ENCODE measurements at regions not wholly inside any gene's neighbourhood (a gene's known extent, or its start where the extent isn't known, plus 50 kb on each side); places are given as distances from the start of the nearest gene placed in this dataset.

- no peak overlapping the region for H3K27ac ChIP-seq (ENCODE audit: insufficient read depth, low read depth, low read length)
- H2AFZ ChIP-seq (ENCODE audit: low read depth, low read length), result no peak overlapping the region
- H3K9ac ChIP-seq (replicated peaks; ENCODE audit: extremely low read depth, insufficient read depth, low read length), result no peak overlapping the region
Measured at GRCh38 chr17:83199500-83200201, 120.2 kb downstream of the METRNL start.

GRCh38 chr17:83200231-83200699 is 120.9 kb downstream of the METRNL start:
- POLR2A ChIA-PET, result interaction anchor here (0.6 kb wide), 1 partner anchor 283 kb away, joined by 6 read pairs; no protein-coding TSS in a partner anchor
- Histone ChIP-seq H3K27ac (ENCODE audit: insufficient read depth, low read depth, low read length) (no peak overlapping the region), H3K4me2 (ENCODE audit: insufficient read depth, low read length) (no peak overlapping the region), H4K20me1 (replicated peaks; ENCODE audit: control insufficient read depth, extremely low read depth, insufficient read depth, low read length) (no peaks in the 10 kb centered on the region), H3K9me1 (replicated peaks; ENCODE audit: control insufficient read depth, extremely low read depth, insufficient read depth, low read length) (no peaks in the 10 kb centered on the region), H3K4me1 (ENCODE audit: control insufficient read depth, extremely low read depth, insufficient read depth, low read length) (no peaks in the 10 kb centered on the region), H2AFZ (ENCODE audit: low read depth, low read length) (no peak overlapping the region), H3K36me3 (ENCODE audit: control insufficient read depth in 2 of 2, extremely low read depth in 1 of 2, insufficient read depth in 2 of 2, low read length in 2 of 2) (no peaks in the 10 kb centered on the region), H3K27me3 (ENCODE audit: control insufficient read depth in 2 of 2, insufficient read depth in 2 of 2, low read length in 2 of 2) (no peaks in the 10 kb centered on the region), H3K9me3 (replicated peaks; ENCODE audit: control insufficient read depth, insufficient read depth, low read length) (no peaks in the 10 kb centered on the region), H3K4me3 (replicated peaks in 1 of 3; ENCODE audit: insufficient read depth in 1 of 3, low read depth in 1 of 3, low read length in 3 of 3) (no peak overlapping the region), H3K9ac (replicated peaks; ENCODE audit: extremely low read depth, insufficient read depth, low read length) (no peak overlapping the region), H3K79me2 (ENCODE audit: control insufficient read depth, insufficient read depth, low read length) (no peaks in the 10 kb centered on the region)
- BruUV-seq (replicated peaks), result no TSS peak
- CTCF ChIA-PET, result interaction anchor here (0.7 to 1.4 kb wide), 2 partner anchors 16 to 34 kb away, joined by 4 read pairs; no protein-coding TSS in a partner anchor
- FAIRE-seq (no peak), DNase-seq (ENCODE audit: low read depth, low spot score) (no peak)
- dilution Hi-C loops (cut with MboI; ENCODE audit: extremely low pct_ligation_motif_present, low sequenced_read_pairs), result no loop called here
- TF ChIP-seq JUN (IDR thresholded peaks at IDR 0.05; ENCODE audit: borderline replicate concordance, insufficient read depth, insufficient read length, low read depth) (no peak), MYC (IDR thresholded peaks at IDR 0.05; ENCODE audit: low read depth, low read length) (no peak), EZH2 (IDR thresholded peaks at IDR 0.05; ENCODE audit: borderline replicate concordance, low read depth, low read length, severe bottlenecking) (no peak), MAX (IDR thresholded peaks at IDR 0.05; ENCODE audit: insufficient read depth, insufficient read length) (no peak), CTCF (IDR thresholded peaks at IDR 0.05; ENCODE audit: extremely low read depth in 1 of 2, insufficient read depth in 1 of 2, low read depth in 1 of 2, low read length in 2 of 2) (no peak), FOS (IDR thresholded peaks at IDR 0.05; ENCODE audit: borderline replicate concordance, insufficient read depth, low read length) (no peak), POLR2A (IDR thresholded peaks at IDR 0.05; ENCODE audit: low read depth, low read length) (no peak), GATA2 (IDR thresholded peaks at IDR 0.05; ENCODE audit: insufficient read depth, insufficient read length, low read depth, low read length) (no peak), POLR2AphosphoS5 (IDR thresholded peaks at IDR 0.05; ENCODE audit: insufficient read depth, low read depth, low read length) (no peak)
- intact Hi-C loops (cut with micrococcal nuclease), result no loop called here

More at GRCh38 chr17:83199500-83200201, 120.2 kb downstream of the METRNL start:
- H3K36me3 ChIP-seq (ENCODE audit: control insufficient read depth in 2 of 2, extremely low read depth in 1 of 2, insufficient read depth in 2 of 2, low read length in 2 of 2), result no peaks in the 10 kb centered on the region
- no peaks in the 10 kb centered on the region for H3K79me2 ChIP-seq (ENCODE audit: control insufficient read depth, insufficient read depth, low read length)
- no peak overlapping the region for H3K4me2 ChIP-seq (ENCODE audit: insufficient read depth, low read length)
- intact Hi-C loops (cut with micrococcal nuclease), result no loop called here
- no peak for TF ChIP-seq POLR2A (IDR thresholded peaks at IDR 0.05; ENCODE audit: low read depth, low read length)
- TF ChIP-seq EZH2 (IDR thresholded peaks at IDR 0.05; ENCODE audit: borderline replicate concordance, low read depth, low read length, severe bottlenecking), result no peak
- no peak for TF ChIP-seq FOS (IDR thresholded peaks at IDR 0.05; ENCODE audit: borderline replicate concordance, insufficient read depth, low read length)
- DNase-seq (ENCODE audit: low read depth, low spot score) (no peak), FAIRE-seq (no peak)
- no peaks in the 10 kb centered on the region for H4K20me1 ChIP-seq (replicated peaks; ENCODE audit: control insufficient read depth, extremely low read depth, insufficient read depth, low read length)
- dilution Hi-C loops (cut with MboI; ENCODE audit: extremely low pct_ligation_motif_present, low sequenced_read_pairs), result no loop called here
- no TSS peak for BruUV-seq (replicated peaks)
- no peaks in the 10 kb centered on the region for H3K4me1 ChIP-seq (ENCODE audit: control insufficient read depth, extremely low read depth, insufficient read depth, low read length)
- H3K9me3 ChIP-seq (replicated peaks; ENCODE audit: control insufficient read depth, insufficient read depth, low read length), result no peaks in the 10 kb centered on the region
- H3K9me1 ChIP-seq (replicated peaks; ENCODE audit: control insufficient read depth, extremely low read depth, insufficient read depth, low read length), result no peaks in the 10 kb centered on the region
- POLR2A ChIA-PET, result interaction anchor here (0.6 kb wide), 1 partner anchor 970 kb away, joined by 6 read pairs; no protein-coding TSS in a partner anchor
- no peak overlapping the region for H3K4me3 ChIP-seq (replicated peaks in 1 of 3; ENCODE audit: insufficient read depth in 1 of 3, low read depth in 1 of 3, low read length in 3 of 3)
- no peaks in the 10 kb centered on the region for H3K27me3 ChIP-seq (ENCODE audit: control insufficient read depth in 2 of 2, insufficient read depth in 2 of 2, low read length in 2 of 2)
- CTCF ChIA-PET, result interaction anchor here (1.4 kb wide), 1 partner anchor 33 kb away, joined by 4 read pairs; no protein-coding TSS in a partner anchor
